Skeletal muscle satellite cell (primary cell): ENCODE measurements at regions not wholly inside any gene's neighbourhood (a gene's known extent, or its start where the extent isn't known, plus 50 kb on each side); places are given as distances from the start of the nearest gene placed in this dataset.

Source experiments
- H3K27me3 ChIP-seq: 2 replicates; pipeline ENCODE4 v1.7.0; 2013; ENCODE audit warnings: low read length; ENCODE audit not compliant: control insufficient read depth, insufficient read depth
- H3K36me3 ChIP-seq: 2 replicates; pipeline ENCODE4 v1.7.0; 2013; ENCODE audit warnings: mild to moderate bottlenecking, control low read depth, low read length; ENCODE audit not compliant: insufficient read depth
- H3K4me1 ChIP-seq: 2 replicates; pipeline ENCODE4 v1.7.0; 2013; ENCODE audit warnings: low read length; ENCODE audit not compliant: control insufficient read depth, insufficient read depth
- H3K4me2 ChIP-seq: 2 replicates; pipeline ENCODE4 v1.7.0; 2013; ENCODE audit warnings: mild to moderate bottlenecking, low read length
- H3K4me3 ChIP-seq: 2 replicates; pipeline ENCODE4 v1.7.0; 2013; ENCODE audit warnings: low read length
- H3K9ac ChIP-seq: 2 replicates; pipeline ENCODE4 v1.7.0; 2013; ENCODE audit warnings: mild to moderate bottlenecking, low read depth, low read length, moderate library complexity
- H3K9me3 ChIP-seq: replicated peaks from 2 replicates; pipeline ENCODE4 v1.7.0; 2013; ENCODE audit warnings: mild to moderate bottlenecking, control low read depth, low read length

- H3K4me3 ChIP-seq = no peak overlapping the region
- no peak overlapping the region for H3K9ac ChIP-seq
- no peaks in the 10 kb centered on the region for H3K9me3 ChIP-seq
- H3K4me1 ChIP-seq = peaks cover 48% of the 10 kb centered on the region
- no peaks in the 10 kb centered on the region for H3K27me3 ChIP-seq
- no peaks in the 10 kb centered on the region for H3K36me3 ChIP-seq
- no peak overlapping the region for H3K4me2 ChIP-seq
These were observed 219.6 kb downstream of the RPS24 start for GRCh38 chr10:78253063-78253853.

- no peak overlapping the region for H3K4me3 ChIP-seq
- H3K36me3 ChIP-seq = no peaks in the 10 kb centered on the region
- H3K27me3 ChIP-seq = no peaks in the 10 kb centered on the region
- no peaks in the 10 kb centered on the region for H3K9me3 ChIP-seq
- H3K4me2 ChIP-seq = no peak overlapping the region
- H3K9ac ChIP-seq = no peak overlapping the region
- H3K4me1 ChIP-seq = peaks cover 40% of the 10 kb centered on the region
These were observed 220.3 kb downstream of the RPS24 start for GRCh38 chr10:78254013-78254412.

- no peaks in the 10 kb centered on the region for H3K9me3 ChIP-seq
- H3K4me3 ChIP-seq = peak overlapping the region; percentile 2
- peak overlapping the region; percentile 70 for H3K9ac ChIP-seq
- H3K4me2 ChIP-seq = peak overlapping the region; percentile 19
- H3K4me1 ChIP-seq = peaks cover 35% of the 10 kb centered on the region
- no peaks in the 10 kb centered on the region for H3K36me3 ChIP-seq
- H3K27me3 ChIP-seq = no peaks in the 10 kb centered on the region
These were observed 221.6 kb downstream of the RPS24 start for GRCh38 chr10:78255214-78255613.

- Histone ChIP-seq H3K4me1 (peaks cover 35% of the 10 kb centered on the region), H3K36me3 (no peaks in the 10 kb centered on the region), H3K9me3 (no peaks in the 10 kb centered on the region), H3K4me3 (peak overlapping the region; percentile 2), H3K9ac (peak overlapping the region; percentile 71), H3K27me3 (no peaks in the 10 kb centered on the region), H3K4me2 (peak overlapping the region; percentile 19)
These were observed 222.4 kb downstream of the RPS24 start for GRCh38 chr10:78255796-78256638.

GRCh38 chr10:78258323-78259030, 224.8 kb downstream of the RPS24 start:
- Histone ChIP-seq H3K36me3 (no peaks in the 10 kb centered on the region), H3K4me3 (no peak overlapping the region), H3K9ac (no peak overlapping the region), H3K4me1 (peaks cover 48% of the 10 kb centered on the region), H3K4me2 (no peak overlapping the region), H3K9me3 (no peaks in the 10 kb centered on the region), H3K27me3 (no peaks in the 10 kb centered on the region)

GRCh38 chr10:78259391-78259790, 225.7 kb downstream of the RPS24 start:
- Histone ChIP-seq H3K4me3 (no peak overlapping the region), H3K27me3 (no peaks in the 10 kb centered on the region), H3K9ac (no peak overlapping the region), H3K4me2 (no peak overlapping the region), H3K36me3 (no peaks in the 10 kb centered on the region), H3K9me3 (no peaks in the 10 kb centered on the region), H3K4me1 (peaks cover 51% of the 10 kb centered on the region)

GRCh38 chr10:78260141-78260540, 226.5 kb downstream of the RPS24 start:
- Histone ChIP-seq H3K4me1 (peaks cover 44% of the 10 kb centered on the region), H3K27me3 (no peaks in the 10 kb centered on the region), H3K36me3 (no peaks in the 10 kb centered on the region), H3K9ac (no peak overlapping the region), H3K9me3 (no peaks in the 10 kb centered on the region), H3K4me3 (no peak overlapping the region), H3K4me2 (no peak overlapping the region)

GRCh38 chr10:78260680-78261079, 227.0 kb downstream of the RPS24 start:
- no peak overlapping the region for H3K4me3 ChIP-seq
- H3K9ac ChIP-seq = no peak overlapping the region
- H3K27me3 ChIP-seq = no peaks in the 10 kb centered on the region
- H3K4me2 ChIP-seq = no peak overlapping the region
- no peaks in the 10 kb centered on the region for H3K36me3 ChIP-seq
- peaks cover 39% of the 10 kb centered on the region for H3K4me1 ChIP-seq
- H3K9me3 ChIP-seq = no peaks in the 10 kb centered on the region

GRCh38 chr10:78261291-78261690, 227.6 kb downstream of the RPS24 start:
- Histone ChIP-seq H3K4me1 (peaks cover 34% of the 10 kb centered on the region), H3K9ac (no peak overlapping the region), H3K4me3 (no peak overlapping the region), H3K27me3 (no peaks in the 10 kb centered on the region), H3K4me2 (no peak overlapping the region), H3K36me3 (no peaks in the 10 kb centered on the region), H3K9me3 (no peaks in the 10 kb centered on the region)

GRCh38 chr10:78262860-78263259, 229.2 kb downstream of the RPS24 start:
- H3K4me2 ChIP-seq = no peak overlapping the region
- peak overlapping the region; percentile 28 for H3K9ac ChIP-seq
- H3K4me3 ChIP-seq = no peak overlapping the region
- no peaks in the 10 kb centered on the region for H3K36me3 ChIP-seq
- peaks cover 34% of the 10 kb centered on the region for H3K4me1 ChIP-seq
- H3K9me3 ChIP-seq = no peaks in the 10 kb centered on the region
- H3K27me3 ChIP-seq = no peaks in the 10 kb centered on the region

- Histone ChIP-seq H3K27me3 (no peaks in the 10 kb centered on the region), H3K9me3 (no peaks in the 10 kb centered on the region), H3K4me1 (peaks cover 35% of the 10 kb centered on the region), H3K4me3 (no peak overlapping the region), H3K36me3 (no peaks in the 10 kb centered on the region), H3K4me2 (no peak overlapping the region), H3K9ac (peak overlapping the region; percentile 54)
These were observed 229.9 kb downstream of the RPS24 start for GRCh38 chr10:78263521-78263988.
